GM08714 (cell line): ENCODE measurements at regions not wholly inside any gene's neighbourhood (a gene's known extent, or its start where the extent isn't known, plus 50 kb on each side); places are given as distances from the start of the nearest gene placed in this dataset.

Source experiments
- H3K4me3 ChIP-seq: fragments of 200-500 bp; sonication (Bioruptor generic); 2 replicates; pipeline ENCODE4 v1.5.1; 2014; ENCODE audit warnings: mild to moderate bottlenecking, low read length, inconsistent platforms
- ZNF274 ChIP-seq: IDR thresholded peaks from 2 replicates; pipeline ENCODE4 v1.6.1; 2012; ENCODE audit warnings: mild to moderate bottlenecking, low read depth, low read length

DNA sequence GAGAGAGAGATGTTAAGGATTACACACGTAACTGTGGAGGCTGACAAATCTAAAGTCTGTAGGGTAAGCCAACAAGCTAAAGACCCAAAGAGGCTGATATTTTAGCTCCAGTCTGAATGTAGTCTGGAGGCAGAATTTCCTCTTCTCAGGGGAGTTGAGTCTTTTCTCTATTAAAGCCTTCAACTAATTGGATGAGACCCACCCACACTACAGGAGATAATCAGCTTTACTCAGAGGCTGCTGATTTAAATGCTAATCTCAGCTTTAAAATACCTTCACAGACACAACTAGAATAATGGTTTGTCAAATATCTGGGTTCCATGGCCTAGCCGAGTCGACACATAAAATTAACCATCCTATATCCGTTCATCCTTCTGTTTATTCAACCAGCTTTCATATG lies 204.3 kb upstream of the PSMD7 start:
- H3K4me3 ChIP-seq: no peak overlapping the region
- no peak for TF ChIP-seq ZNF274

DNA sequence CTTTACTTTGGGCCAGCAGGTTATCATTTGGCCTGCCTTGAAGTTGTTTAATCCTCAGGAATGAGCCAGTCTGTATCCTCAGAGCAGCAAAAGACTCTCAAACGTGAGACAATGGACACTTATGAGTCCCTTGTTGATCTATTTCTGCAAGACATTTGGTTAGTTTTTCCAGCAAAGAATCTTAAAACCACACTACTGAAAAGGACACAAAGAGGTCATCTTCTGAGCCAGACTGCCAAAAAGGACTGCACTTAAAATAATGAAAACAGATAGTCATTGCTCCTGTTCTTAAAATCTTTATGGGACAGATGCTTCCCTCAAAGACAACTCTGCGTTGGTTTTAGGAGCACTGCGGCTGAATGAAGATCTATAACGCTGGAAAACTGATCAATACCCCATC lies 205.7 kb upstream of the PSMD7 start:
- no peak for TF ChIP-seq ZNF274
- no peak overlapping the region for H3K4me3 ChIP-seq

DNA sequence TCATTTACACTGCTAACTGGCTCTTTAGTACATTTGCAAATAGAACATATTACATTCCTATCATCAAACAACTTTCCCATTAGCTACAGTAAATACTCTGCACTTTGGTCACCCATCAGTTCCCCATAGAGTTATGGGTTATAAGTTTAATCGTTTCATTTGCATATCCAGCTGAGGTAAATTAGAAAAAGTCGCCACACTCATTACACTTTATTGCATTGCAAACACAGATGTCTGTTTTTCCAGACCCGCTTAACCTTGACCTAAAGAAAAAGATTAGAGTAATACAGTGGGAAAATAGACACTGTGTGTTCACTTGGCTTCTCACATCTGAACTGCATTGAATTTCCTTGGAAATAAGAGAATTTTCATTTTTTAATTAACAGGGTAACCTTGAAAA lies 213.1 kb upstream of the PSMD7 start:
- no peak for TF ChIP-seq ZNF274

DNA sequence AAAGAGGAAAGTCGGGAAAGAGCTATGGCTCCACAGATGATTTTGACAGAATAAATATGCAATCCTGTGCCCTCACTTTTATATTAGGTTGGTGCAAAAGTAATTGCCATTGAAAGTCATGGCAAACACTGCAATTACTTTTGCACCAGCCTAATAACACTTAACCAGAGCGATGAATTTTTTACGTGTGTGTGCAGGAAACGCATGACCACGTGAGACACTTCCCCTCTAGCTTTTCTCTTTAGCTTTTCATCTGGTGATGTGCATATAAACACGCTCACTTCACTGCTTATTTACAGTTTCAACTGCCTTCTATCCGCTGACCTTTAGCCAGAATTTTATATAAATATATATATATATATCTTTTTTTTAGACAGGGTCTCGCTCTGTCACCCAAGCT lies 216.3 kb upstream of the PSMD7 start:
- H3K4me3 ChIP-seq: no peak overlapping the region
- TF ChIP-seq ZNF274: no peak

More for the DNA sequence above, 213.1 kb upstream of the PSMD7 start:
- no peak overlapping the region for H3K4me3 ChIP-seq

DNA sequence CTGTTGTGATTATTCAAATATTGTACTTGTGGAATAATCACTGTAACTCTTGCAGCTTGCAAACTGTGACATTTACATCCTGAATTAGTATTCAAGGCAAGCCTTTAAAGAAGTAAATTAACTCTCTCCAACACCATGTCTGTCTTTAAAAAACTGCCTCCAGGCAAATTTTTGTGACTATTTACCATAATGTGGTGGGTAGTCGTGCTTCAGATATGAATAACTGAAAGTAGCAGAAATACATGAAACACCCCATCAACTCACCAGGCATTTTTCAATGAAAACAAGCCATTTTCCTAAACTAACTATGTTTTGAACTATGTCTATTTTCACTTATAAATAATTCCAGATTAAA lies 217.4 kb upstream of the PSMD7 start:
- no peak overlapping the region for H3K4me3 ChIP-seq
- no peak for TF ChIP-seq ZNF274

DNA sequence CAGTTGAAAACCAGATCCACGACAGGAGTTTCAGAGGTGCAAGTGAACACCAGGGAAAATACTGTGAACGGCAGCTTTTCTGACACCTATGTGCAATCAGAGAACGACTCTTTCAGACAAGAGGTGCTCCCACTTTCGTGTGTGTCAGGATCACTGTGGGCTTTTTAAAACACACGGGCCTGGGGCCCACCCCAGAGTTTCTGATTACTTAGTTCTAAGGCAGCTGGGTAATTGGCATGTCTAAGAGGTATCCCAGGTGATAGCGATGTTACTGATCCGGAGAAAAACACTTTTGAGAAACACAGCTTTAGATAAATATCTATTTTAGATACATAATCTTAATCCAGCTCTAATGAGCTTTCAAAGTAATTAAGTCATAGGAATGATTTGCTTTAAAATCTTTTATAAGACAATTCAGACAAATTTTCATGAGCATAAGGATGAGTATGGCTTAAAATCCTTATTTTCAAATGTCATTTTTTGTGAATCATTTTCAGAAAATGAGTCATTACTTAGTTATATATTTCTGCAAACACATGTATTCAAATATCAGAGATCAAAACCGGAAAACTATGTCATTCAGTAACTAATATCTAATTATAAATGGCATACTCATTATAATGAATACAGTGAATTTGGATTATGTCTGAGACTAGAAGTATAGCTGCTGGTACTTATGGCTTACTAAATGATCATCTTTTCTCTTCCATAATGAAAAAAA lies 217.9 kb upstream of the PSMD7 start:
- no peak overlapping the region for H3K4me3 ChIP-seq
- TF ChIP-seq ZNF274: no peak

DNA sequence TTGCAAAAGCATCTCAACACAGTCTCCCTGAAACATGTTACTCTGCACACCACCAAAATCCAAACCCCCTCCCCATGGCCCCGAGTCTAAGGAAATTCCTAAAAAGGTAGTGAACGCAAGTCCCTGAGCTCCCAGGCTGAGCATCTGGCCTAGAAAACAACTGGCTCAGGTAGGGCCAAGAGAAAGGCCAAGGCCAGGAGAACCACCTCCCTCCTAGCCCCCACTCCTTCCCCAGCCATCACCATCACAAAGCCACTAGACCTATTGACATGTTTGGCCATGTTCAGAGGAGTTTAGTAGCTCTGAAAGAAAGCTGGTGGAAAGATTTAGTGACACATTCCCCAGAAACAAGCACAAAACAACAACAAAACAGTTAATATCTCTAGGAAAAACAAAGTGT lies 220.0 kb upstream of the PSMD7 start:
- no peak overlapping the region for H3K4me3 ChIP-seq
- no peak for TF ChIP-seq ZNF274

DNA sequence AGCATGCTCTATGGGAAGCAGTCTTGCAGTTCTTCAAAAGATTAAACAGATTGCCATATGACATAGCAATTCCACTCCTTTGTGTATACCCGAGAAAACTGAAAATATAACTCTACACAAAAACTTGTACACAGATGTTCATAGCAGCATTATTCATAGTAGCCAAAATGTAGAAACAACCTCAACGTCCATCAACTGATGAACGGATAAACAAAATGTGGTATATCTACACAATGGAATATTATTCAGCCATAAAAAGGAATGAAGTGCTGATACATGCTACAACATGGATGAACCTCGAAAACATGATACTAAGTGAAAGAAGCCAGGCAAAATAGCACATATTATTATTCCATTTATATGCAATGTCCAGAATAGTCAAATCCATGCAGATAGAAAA lies 221.2 kb upstream of the PSMD7 start:
- TF ChIP-seq ZNF274: no peak
- H3K4me3 ChIP-seq: no peak overlapping the region

DNA sequence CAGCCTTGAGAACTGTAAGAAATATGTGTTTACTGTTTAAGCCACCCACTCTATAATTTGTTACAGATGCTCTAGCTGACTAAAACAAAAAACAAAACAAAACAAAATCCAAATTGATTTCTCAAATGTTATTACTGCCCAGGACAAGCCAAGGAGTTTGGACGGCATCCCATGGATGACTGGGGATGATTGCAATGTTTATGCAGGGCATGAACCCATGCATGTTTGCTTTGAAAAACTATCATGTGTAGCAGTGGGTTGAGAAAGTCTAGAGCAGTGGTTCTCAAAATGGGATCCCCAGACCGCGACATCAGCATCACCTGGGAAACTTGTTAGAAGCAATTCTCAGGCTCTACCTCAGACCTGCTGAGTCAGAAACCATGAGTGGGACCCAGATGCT lies 223.2 kb upstream of the PSMD7 start:
- H3K4me3 ChIP-seq: no peak overlapping the region
- no peak for TF ChIP-seq ZNF274

DNA sequence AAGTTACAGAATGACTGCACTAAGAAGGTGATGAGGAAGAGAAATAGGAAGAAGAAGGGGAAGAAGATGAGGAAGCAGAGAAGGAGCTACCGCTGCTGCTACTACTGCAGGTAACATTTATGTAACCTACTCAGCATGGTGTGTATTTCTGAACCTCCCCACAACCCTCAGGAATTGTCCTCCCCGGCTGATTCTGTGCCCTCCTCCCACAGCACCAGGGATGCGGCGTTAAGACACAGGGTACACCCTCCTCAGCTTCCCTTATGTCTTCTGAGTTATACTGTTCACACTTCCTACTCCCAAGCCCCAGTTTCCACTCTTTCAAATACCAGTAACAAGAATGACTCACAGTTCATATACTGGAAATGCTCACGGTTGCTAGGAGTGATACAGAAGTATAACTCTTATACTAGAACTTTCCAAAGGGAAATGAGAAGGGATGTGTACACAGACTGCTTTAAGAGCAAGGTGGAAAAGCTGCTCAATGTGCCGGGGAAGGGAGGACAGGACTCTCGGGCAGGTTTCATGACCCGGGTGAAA lies 224.5 kb upstream of the PSMD7 start:
- H3K4me3 ChIP-seq: no peak overlapping the region
- no peak for TF ChIP-seq ZNF274

DNA sequence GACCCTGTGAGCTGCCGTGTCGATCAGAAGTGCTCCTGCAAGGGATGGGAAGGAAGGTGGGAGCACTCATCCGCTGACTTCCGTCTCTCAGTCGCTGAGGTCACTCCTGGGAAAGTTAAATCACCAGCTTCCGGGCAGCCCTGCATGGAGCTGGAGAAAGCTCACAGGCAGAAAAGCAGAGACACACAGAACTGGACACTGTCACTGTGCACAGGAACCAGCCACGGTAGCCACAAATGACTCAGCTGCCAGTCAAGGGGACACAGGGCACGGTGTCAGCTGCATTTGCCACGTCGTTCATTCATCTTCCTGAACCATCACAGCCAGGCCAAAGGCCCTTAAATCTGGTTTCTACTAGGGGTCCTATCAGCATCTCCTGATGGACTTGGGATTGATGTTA lies 226.4 kb upstream of the PSMD7 start:
- TF ChIP-seq ZNF274: no peak
- H3K4me3 ChIP-seq: no peak overlapping the region

DNA sequence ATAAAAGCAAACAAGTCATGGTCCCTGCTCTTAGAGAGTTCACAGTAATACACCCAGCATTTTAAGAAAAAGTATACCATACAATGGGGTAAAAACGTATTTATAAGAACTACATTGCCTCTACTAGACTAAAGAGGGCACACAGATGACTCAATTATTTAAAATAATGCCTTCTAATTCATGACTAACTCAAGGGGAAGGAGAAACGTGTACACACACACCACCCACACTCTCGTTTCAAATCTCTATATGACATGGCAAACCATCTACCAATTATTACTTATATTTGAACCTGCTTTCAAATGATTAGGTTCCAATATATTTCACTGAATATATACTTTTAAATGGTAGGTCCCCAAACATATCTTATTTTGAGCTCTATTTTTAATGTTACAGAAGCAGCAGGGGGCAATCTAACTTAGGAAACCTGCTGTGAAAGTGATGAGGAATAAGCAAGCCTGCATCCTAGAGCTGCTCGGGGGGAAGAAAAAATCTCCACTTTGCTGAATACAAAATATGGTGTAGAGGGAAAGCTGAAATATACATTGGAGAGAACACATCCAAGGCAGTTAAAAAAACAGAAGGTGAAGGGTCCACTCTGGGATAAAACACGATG lies 232.4 kb upstream of the PSMD7 start:
- TF ChIP-seq ZNF274: no peak
- H3K4me3 ChIP-seq: no peak overlapping the region

DNA sequence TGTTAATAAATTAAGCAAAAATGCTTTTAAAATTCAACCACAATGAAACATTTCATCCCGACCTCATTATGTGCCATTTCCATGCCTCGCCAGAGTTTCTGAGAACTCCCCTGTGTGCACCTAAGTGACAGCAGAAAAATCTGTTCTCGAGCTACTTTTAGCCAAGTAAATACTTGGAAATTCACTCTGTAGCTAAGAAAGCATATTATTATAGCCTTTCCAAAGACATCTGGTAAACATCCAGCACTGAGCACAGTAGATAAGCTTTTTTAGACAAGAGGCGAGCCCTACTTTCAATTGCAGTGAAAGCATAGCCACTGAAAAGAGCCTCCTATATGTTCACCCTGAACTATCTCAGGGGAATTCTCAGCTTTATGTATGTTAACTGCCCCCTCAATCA lies 242.8 kb upstream of the PSMD7 start:
- no peak overlapping the region for H3K4me3 ChIP-seq
- no peak for TF ChIP-seq ZNF274

DNA sequence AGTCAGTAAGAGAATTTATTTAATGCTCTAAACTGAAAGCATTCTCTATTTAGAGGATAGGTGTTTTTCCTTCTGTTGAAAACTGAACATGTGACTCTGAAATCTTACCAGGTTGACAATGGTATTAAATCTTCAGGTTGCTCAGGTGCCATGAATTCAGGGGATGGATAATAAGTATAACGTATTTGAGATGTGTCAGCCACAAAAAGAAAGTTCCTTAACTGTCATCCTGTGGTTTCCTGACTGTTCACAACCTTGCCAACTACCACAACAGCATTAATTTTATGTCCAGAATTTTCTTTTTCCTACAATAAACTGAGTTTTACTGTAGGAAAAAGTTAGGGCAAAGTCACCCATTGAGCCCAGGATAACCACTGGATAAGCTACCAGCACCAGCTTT lies 243.3 kb upstream of the PSMD7 start:
- TF ChIP-seq ZNF274: no peak
- H3K4me3 ChIP-seq: no peak overlapping the region

DNA sequence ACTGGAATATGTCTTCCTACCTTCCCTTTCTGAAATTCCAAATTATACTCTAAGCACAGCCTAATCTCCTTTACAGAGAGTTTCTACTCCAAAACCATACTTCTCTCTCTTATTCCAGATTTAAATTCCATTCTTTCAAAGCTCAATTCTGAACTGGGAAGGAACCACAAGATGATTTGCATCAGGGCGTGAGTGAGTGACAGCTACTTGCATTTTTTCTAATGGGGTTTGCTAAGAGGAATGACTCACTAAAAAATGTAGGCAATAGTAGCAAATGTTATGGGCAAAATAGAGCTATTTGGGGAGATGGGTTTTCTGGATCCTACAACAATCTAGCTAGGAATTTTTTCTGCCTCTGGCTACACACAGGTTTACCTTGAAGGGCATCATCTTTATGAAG lies 244.6 kb upstream of the PSMD7 start:
- no peak overlapping the region for H3K4me3 ChIP-seq
- TF ChIP-seq ZNF274: no peak

DNA sequence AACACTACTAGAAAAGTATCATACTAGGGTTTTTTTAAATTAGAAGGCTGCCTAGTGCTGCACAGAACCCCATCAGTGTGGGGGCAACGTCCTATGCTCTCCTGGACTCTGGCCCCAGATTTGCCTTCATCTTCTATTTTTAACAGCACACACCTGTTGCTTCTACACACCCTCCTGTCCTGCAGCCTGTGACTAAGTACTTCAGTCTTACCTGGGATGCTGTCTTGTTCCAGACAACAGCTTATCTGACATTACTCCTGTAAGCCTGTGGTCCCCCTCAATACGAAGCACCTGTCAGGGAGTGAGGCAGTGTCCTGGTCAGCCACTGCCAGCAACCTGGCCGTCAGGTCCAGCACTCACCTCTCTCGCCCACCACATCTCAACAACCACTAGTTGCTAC lies 247.6 kb upstream of the PSMD7 start:
- no peak overlapping the region for H3K4me3 ChIP-seq
- no peak for TF ChIP-seq ZNF274
